Kidney epithelial cell (primary cell): ENCODE measurements at regions not wholly inside any gene's neighbourhood (a gene's known extent, or its start where the extent isn't known, plus 50 kb on each side); places are given as distances from the start of the nearest gene placed in this dataset.

Experiments used
- DNase-seq: peaks from one replicate; pipeline ENCODE4 v3.0.0-alpha.2; 2010; ENCODE audit warnings: low read depth
- H3K27me3 ChIP-seq: 2 replicates; pipeline ENCODE4 v1.6.0; 2011; ENCODE audit warnings: low read length; ENCODE audit not compliant: control insufficient read depth, insufficient read depth
- H3K36me3 ChIP-seq: 2 replicates; pipeline ENCODE4 v1.5.1; 2011; ENCODE audit warnings: low read length; ENCODE audit not compliant: control insufficient read depth, insufficient read depth
- H3K4me3 ChIP-seq: 2 replicates; pipeline ENCODE4 v1.5.1; 2011; ENCODE audit warnings: low read depth, mild to moderate bottlenecking, control low read depth, low read length
- CTCF ChIP-seq: IDR thresholded peaks from 2 replicates; pipeline ENCODE4 v1.5.1; 2011; ENCODE audit warnings: mild to moderate bottlenecking, moderate library complexity, low read length, control low read depth, inconsistent platforms; ENCODE audit not compliant: insufficient read depth, poor library complexity, severe bottlenecking

- no peak for TF ChIP-seq CTCF
- no peak overlapping the region for H3K4me3 ChIP-seq
- H3K36me3 ChIP-seq: no peaks in the 10 kb centered on the region
- H3K27me3 ChIP-seq: no peaks in the 10 kb centered on the region
- no peak for DNase-seq
Measured at GRCh38 chr20:50439539-50440453, 70.4 kb upstream of the PTPN1 start.

- no peak for DNase-seq
- Histone ChIP-seq H3K27me3 (no peaks in the 10 kb centered on the region), H3K36me3 (no peaks in the 10 kb centered on the region), H3K4me3 (no peak overlapping the region)
- TF ChIP-seq CTCF: no peak
Measured at GRCh38 chr20:50442512-50442911, 67.7 kb upstream of the PTPN1 start.

- no peak for TF ChIP-seq CTCF
- DNase-seq: no peak
- H3K27me3 ChIP-seq: no peaks in the 10 kb centered on the region
- no peaks in the 10 kb centered on the region for H3K36me3 ChIP-seq
- H3K4me3 ChIP-seq: no peak overlapping the region
Measured at GRCh38 chr20:50445354-50446151, 64.6 kb upstream of the PTPN1 start.

- no peak for TF ChIP-seq CTCF
- DNase-seq: no peak
- H3K4me3 ChIP-seq: no peak overlapping the region
- H3K36me3 ChIP-seq: no peaks in the 10 kb centered on the region
- no peaks in the 10 kb centered on the region for H3K27me3 ChIP-seq
Measured at GRCh38 chr20:50446351-50447101, 63.7 kb upstream of the PTPN1 start.

- H3K4me3 ChIP-seq: no peak overlapping the region
- TF ChIP-seq CTCF: no peak
- DNase-seq: no peak
- H3K36me3 ChIP-seq: no peaks in the 10 kb centered on the region
- no peaks in the 10 kb centered on the region for H3K27me3 ChIP-seq
Measured at GRCh38 chr20:50447102-50447804, 62.9 kb upstream of the PTPN1 start.
